GM23338 (cell line): ENCODE measurements at regions not wholly inside any gene's neighbourhood (a gene's known extent, or its start where the extent isn't known, plus 50 kb on each side); places are given as distances from the start of the nearest gene placed in this dataset.
"Not testable (repeated sequence)": the region's sequence is repeated elsewhere in the genome, so short reads cannot be mapped to it uniquely, and the experiment has no call there.

Experiments
- ATAC-seq: fragments of 200-7000 bp; cut with Tn5 transposase; 3 replicates; pipeline ENCODE4 v1.9.1; 2020
- DNase-seq: peaks from one replicate; pipeline ENCODE4 v3.0.0-alpha.2; 2015; ENCODE audit warnings: low spot score
- H2AFZ ChIP-seq: fragments of 200-600 bp; sonication (generic); 2 replicates; pipeline ENCODE4 v1.8.0; 2016; ENCODE audit warnings: antibody characterized with exemption, mild to moderate bottlenecking, moderate library complexity
- H3F3A ChIP-seq: fragments of 200-600 bp; sonication (generic); replicated peaks from 2 replicates; pipeline ENCODE4 v1.8.0; 2017; ENCODE audit warnings: antibody characterized with exemption, mixed run types, low read depth
- H3K27ac ChIP-seq: fragments of 200-600 bp; sonication (generic); 2 replicates; pipeline ENCODE4 v1.6.1; 2016; ENCODE audit warnings: low read depth
- H3K27me3 ChIP-seq: fragments of 200-600 bp; sonication (generic); 2 replicates; pipeline ENCODE4 v1.8.0; 2016; ENCODE audit warnings: mild to moderate bottlenecking, mixed run types, moderate library complexity; ENCODE audit not compliant: insufficient read depth
- H3K36me3 ChIP-seq: fragments of 200-600 bp; sonication (generic); 2 replicates; pipeline ENCODE4 v1.8.0; 2016; ENCODE audit warnings: mild to moderate bottlenecking; ENCODE audit not compliant: insufficient read depth
- H3K4me1 ChIP-seq: fragments of 200-600 bp; sonication (generic); 2 replicates; pipeline ENCODE4 v1.8.0; 2016; ENCODE audit warnings: mild to moderate bottlenecking, moderate library complexity; ENCODE audit not compliant: insufficient read depth
- H3K4me2 ChIP-seq: fragments of 200-600 bp; sonication (generic); 2 replicates; pipeline ENCODE4 v1.7.1; 2017; ENCODE audit warnings: mixed run types
- H3K4me3 ChIP-seq: fragments of 200-600 bp; sonication (generic); 2 replicates; pipeline ENCODE4 v1.6.1; 2016; ENCODE audit warnings: mixed run types
- H3K79me2 ChIP-seq: fragments of 200-600 bp; sonication (generic); replicated peaks from 2 replicates; pipeline ENCODE4 v1.8.0; 2017; ENCODE audit warnings: mild to moderate bottlenecking; ENCODE audit not compliant: insufficient read depth
- H3K9me2 ChIP-seq: fragments of 200-600 bp; sonication (generic); 2 replicates; pipeline ENCODE4 v1.8.0; 2017; ENCODE audit not compliant: insufficient read depth
- H4K20me1 ChIP-seq: fragments of 200-600 bp; sonication (generic); replicated peaks from 2 replicates; pipeline ENCODE4 v1.8.0; 2017; ENCODE audit warnings: mild to moderate bottlenecking; ENCODE audit not compliant: insufficient read depth
- H3K27ac Mint-ChIP-seq: 2 replicates; pipeline ENCODE4 v1.8.0; 2020; ENCODE audit warnings: inconsistent platforms, mild to moderate bottlenecking, moderate library complexity, mixed read lengths
- H3K27me3 Mint-ChIP-seq: 3 replicates; pipeline ENCODE4 v1.8.0; 2022; ENCODE audit warnings: low read depth, mild to moderate bottlenecking, moderate library complexity, mixed read lengths, inconsistent platforms; ENCODE audit not compliant: insufficient read depth, poor library complexity
- H3K36me3 Mint-ChIP-seq: 3 replicates; pipeline ENCODE4 v1.8.0; 2021; ENCODE audit warnings: low read depth, mild to moderate bottlenecking, inconsistent platforms, moderate library complexity, mixed read lengths
- H3K4me1 Mint-ChIP-seq: 3 replicates; pipeline ENCODE4 v1.8.0; 2020; ENCODE audit warnings: mild to moderate bottlenecking, inconsistent platforms, mixed read lengths
- H3K4me3 Mint-ChIP-seq: 3 replicates; pipeline ENCODE4 v1.8.0; 2021; ENCODE audit warnings: moderate library complexity, mild to moderate bottlenecking, inconsistent platforms, mixed read lengths
- H3K9me3 Mint-ChIP-seq: 3 replicates; pipeline ENCODE4 v1.8.0; 2020; ENCODE audit warnings: moderate library complexity, mild to moderate bottlenecking, inconsistent platforms, mixed read lengths
- CREB1 ChIP-seq: fragments of 250-450 bp; sonication (Bioruptor Pico); IDR thresholded peaks from 2 replicates; pipeline ENCODE4 v1.5.0; 2020; ENCODE audit warnings: low read depth, mild to moderate bottlenecking, moderate library complexity
- EZH2 ChIP-seq: fragments of 200-600 bp; sonication (generic); IDR thresholded peaks from one replicate; pipeline ENCODE4 v1.8.0; 2017; ENCODE audit warnings: antibody characterized with exemption, mild to moderate bottlenecking, low read depth; ENCODE audit not compliant: unreplicated experiment
- EZH2phosphoT487 ChIP-seq: fragments of 200-600 bp; sonication (generic); IDR thresholded peaks from one replicate; pipeline ENCODE4 v1.8.1; 2018; ENCODE audit warnings: antibody characterized with exemption; ENCODE audit not compliant: unreplicated experiment
- NANOG ChIP-seq: IDR thresholded peaks from 2 replicates; pipeline ENCODE4 v1.6.1; 2016; ENCODE audit warnings: antibody characterized with exemption, borderline replicate concordance
- POLR2AphosphoS5 ChIP-seq: IDR thresholded peaks from 2 replicates; pipeline ENCODE4 v1.6.1; 2016; ENCODE audit warnings: antibody characterized with exemption, low read depth
- ZNF114 ChIP-seq: fragments of 250-450 bp; sonication (Bioruptor Pico); IDR thresholded peaks from 2 replicates; pipeline ENCODE4 v1.5.0; 2020; ENCODE audit warnings: mild to moderate bottlenecking, moderate library complexity
- ZNF331 ChIP-seq: fragments of 250-450 bp; sonication (Bioruptor Pico); IDR thresholded peaks from 2 replicates; pipeline ENCODE4 v1.5.0; 2020; ENCODE audit warnings: low read depth, mild to moderate bottlenecking, moderate library complexity
- TF ChIP-seq, protein P1 (sequence below): fragments of 250-450 bp; sonication (Bioruptor Pico); IDR thresholded peaks from 2 replicates; pipeline ENCODE4 v1.5.0; 2020; ENCODE audit warnings: mild to moderate bottlenecking, moderate library complexity
- TF ChIP-seq, protein P2 (sequence below), 2 experiments: fragments of 200-600 bp in 1 of 2; sonication (generic) in 1 of 2; conservative IDR thresholded peaks; 2 replicates each; pipeline versions ENCODE4 v1.5.1 to v1.6.1; 2016 to 2017; ENCODE audit warnings: antibody characterized with exemption in 2 of 2, low read depth in 2 of 2, mild to moderate bottlenecking in 2 of 2, moderate library complexity in 1 of 2
- TF ChIP-seq, protein P3 (sequence below): IDR thresholded peaks from one replicate; pipeline ENCODE4 v1.6.1; 2018; ENCODE audit warnings: antibody characterized with exemption; ENCODE audit not compliant: unreplicated experiment

DNA sequence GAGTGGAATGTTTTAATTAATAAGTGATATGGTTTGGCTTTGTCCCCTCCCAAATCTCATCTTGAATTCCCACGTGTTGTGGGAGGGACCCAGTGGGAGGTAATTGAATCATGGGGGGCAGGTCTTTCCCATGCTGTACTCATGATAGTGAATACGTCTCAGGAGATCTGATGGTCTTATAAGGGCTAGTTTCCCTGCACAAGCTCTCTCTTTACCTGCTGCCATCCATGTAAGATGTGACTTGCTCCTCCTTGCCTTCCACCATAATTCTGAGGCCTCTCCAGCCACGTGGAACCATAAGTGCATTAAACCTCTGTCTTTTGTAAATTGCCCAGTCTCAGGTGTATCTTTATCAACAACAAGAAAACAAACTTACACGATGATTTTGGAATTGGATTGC, 734.5 kb upstream of the BCHE start:
- not testable (repeated sequence) for H3K79me2 ChIP-seq, H3K36me3 ChIP-seq, DNase-seq, H2AFZ ChIP-seq, H3K4me3 Mint-ChIP-seq, H3K27me3 Mint-ChIP-seq, H3F3A ChIP-seq, H3K9me2 ChIP-seq, H3K36me3 Mint-ChIP-seq, H3K4me3 ChIP-seq, H3K4me1 Mint-ChIP-seq, ATAC-seq, H3K4me2 ChIP-seq, H4K20me1 ChIP-seq, H3K27ac ChIP-seq, H3K4me1 ChIP-seq, H3K27ac Mint-ChIP-seq, H3K27me3 ChIP-seq
- H3K9me3 Mint-ChIP-seq = peaks cover 11% of the 10 kb centered on the region

DNA sequence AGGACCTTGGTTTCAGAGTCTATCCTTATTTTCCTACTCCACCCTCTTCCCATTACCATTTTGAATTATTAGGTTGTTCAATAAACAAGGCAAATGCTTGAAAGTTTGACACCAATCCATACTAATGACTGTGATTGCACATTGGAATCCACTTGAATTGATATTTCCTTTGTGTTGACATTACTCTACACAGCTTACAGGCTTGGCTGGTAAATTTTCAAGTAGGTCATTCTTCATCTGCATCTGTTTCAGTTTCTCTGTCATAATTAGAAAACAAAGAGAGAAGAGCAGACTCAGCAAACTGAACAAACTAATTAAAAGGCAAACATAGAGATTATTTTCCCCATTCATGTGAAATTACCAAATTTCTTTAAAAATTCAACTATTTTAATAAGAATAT, 732.9 kb upstream of the BCHE start:
- Histone ChIP-seq H3K79me2 (no peaks in the 10 kb centered on the region), H3K4me1 (no peaks in the 10 kb centered on the region), H3K27me3 (no peaks in the 10 kb centered on the region), H3K36me3 (no peaks in the 10 kb centered on the region; the same call in 1 of the 2 replicates), H3K9me2 (no peaks in the 10 kb centered on the region), H3F3A (no peaks in the 10 kb centered on the region), H2AFZ (no peak overlapping the region), H4K20me1 (no peaks in the 10 kb centered on the region), H3K4me2 (no peak overlapping the region), H3K4me3 (no peak overlapping the region), H3K27ac (no peak overlapping the region)
- peaks cover 11% of the 10 kb centered on the region for H3K9me3 Mint-ChIP-seq
- no peak overlapping the region for H3K27ac Mint-ChIP-seq
- H3K27me3 Mint-ChIP-seq = no peaks in the 10 kb centered on the region
- DNase-seq (no peak), ATAC-seq (no peak)
- no peak overlapping the region for H3K4me3 Mint-ChIP-seq
- H3K4me1 Mint-ChIP-seq = no peaks in the 10 kb centered on the region
- H3K36me3 Mint-ChIP-seq = peaks cover 10% of the 10 kb centered on the region; the same call in 2 of the 3 replicates
- TF ChIP-seq CREB1 (no peak), ZNF331 (no peak), EZH2phosphoT487 (no peak), ZNF114 (CRISPR knock-in tag) (no peak), NANOG (no peak), POLR2AphosphoS5 (no peak), EZH2 (no peak)
- TF ChIP-seq, protein P1, sequence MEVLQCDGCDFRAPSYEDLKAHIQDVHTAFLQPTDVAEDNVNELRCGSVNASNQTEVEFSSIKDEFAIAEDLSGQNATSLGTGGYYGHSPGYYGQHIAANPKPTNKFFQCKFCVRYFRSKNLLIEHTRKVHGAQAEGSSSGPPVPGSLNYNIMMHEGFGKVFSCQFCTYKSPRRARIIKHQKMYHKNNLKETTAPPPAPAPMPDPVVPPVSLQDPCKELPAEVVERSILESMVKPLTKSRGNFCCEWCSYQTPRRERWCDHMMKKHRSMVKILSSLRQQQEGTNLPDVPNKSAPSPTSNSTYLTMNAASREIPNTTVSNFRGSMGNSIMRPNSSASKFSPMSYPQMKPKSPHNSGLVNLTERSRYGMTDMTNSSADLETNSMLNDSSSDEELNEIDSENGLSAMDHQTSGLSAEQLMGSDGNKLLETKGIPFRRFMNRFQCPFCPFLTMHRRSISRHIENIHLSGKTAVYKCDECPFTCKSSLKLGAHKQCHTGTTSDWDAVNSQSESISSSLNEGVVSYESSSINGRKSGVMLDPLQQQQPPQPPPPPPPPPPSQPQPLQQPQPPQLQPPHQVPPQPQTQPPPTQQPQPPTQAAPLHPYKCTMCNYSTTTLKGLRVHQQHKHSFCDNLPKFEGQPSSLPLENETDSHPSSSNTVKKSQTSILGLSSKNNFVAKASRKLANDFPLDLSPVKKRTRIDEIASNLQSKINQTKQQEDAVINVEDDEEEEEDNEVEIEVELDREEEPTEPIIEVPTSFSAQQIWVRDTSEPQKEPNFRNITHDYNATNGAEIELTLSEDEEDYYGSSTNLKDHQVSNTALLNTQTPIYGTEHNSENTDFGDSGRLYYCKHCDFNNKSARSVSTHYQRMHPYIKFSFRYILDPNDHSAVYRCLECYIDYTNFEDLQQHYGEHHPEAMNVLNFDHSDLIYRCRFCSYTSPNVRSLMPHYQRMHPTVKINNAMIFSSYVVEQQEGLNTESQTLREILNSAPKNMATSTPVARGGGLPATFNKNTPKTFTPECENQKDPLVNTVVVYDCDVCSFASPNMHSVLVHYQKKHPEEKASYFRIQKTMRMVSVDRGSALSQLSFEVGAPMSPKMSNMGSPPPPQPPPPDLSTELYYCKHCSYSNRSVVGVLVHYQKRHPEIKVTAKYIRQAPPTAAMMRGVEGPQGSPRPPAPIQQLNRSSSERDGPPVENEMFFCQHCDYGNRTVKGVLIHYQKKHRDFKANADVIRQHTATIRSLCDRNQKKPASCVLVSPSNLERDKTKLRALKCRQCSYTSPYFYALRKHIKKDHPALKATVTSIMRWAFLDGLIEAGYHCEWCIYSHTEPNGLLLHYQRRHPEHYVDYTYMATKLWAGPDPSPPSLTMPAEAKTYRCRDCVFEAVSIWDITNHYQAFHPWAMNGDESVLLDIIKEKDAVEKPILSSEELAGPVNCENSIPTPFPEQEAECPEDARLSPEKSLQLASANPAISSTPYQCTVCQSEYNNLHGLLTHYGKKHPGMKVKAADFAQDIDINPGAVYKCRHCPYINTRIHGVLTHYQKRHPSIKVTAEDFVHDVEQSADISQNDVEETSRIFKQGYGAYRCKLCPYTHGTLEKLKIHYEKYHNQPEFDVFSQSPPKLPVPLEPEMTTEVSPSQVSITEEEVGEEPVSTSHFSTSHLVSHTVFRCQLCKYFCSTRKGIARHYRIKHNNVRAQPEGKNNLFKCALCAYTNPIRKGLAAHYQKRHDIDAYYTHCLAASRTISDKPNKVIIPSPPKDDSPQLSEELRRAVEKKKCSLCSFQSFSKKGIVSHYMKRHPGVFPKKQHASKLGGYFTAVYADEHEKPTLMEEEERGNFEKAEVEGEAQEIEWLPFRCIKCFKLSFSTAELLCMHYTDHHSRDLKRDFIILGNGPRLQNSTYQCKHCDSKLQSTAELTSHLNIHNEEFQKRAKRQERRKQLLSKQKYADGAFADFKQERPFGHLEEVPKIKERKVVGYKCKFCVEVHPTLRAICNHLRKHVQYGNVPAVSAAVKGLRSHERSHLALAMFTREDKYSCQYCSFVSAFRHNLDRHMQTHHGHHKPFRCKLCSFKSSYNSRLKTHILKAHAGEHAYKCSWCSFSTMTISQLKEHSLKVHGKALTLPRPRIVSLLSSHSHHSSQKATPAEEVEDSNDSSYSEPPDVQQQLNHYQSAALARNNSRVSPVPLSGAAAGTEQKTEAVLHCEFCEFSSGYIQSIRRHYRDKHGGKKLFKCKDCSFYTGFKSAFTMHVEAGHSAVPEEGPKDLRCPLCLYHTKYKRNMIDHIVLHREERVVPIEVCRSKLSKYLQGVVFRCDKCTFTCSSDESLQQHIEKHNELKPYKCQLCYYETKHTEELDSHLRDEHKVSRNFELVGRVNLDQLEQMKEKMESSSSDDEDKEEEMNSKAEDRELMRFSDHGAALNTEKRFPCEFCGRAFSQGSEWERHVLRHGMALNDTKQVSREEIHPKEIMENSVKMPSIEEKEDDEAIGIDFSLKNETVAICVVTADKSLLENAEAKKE (CRISPR knock-in tag) = no peak
- TF ChIP-seq, protein P2, sequence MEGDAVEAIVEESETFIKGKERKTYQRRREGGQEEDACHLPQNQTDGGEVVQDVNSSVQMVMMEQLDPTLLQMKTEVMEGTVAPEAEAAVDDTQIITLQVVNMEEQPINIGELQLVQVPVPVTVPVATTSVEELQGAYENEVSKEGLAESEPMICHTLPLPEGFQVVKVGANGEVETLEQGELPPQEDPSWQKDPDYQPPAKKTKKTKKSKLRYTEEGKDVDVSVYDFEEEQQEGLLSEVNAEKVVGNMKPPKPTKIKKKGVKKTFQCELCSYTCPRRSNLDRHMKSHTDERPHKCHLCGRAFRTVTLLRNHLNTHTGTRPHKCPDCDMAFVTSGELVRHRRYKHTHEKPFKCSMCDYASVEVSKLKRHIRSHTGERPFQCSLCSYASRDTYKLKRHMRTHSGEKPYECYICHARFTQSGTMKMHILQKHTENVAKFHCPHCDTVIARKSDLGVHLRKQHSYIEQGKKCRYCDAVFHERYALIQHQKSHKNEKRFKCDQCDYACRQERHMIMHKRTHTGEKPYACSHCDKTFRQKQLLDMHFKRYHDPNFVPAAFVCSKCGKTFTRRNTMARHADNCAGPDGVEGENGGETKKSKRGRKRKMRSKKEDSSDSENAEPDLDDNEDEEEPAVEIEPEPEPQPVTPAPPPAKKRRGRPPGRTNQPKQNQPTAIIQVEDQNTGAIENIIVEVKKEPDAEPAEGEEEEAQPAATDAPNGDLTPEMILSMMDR (conservative IDR thresholded peaks at IDR 0.05; ENCODE audit: low read depth in 2 of 2) = no peak
- TF ChIP-seq, protein P3, sequence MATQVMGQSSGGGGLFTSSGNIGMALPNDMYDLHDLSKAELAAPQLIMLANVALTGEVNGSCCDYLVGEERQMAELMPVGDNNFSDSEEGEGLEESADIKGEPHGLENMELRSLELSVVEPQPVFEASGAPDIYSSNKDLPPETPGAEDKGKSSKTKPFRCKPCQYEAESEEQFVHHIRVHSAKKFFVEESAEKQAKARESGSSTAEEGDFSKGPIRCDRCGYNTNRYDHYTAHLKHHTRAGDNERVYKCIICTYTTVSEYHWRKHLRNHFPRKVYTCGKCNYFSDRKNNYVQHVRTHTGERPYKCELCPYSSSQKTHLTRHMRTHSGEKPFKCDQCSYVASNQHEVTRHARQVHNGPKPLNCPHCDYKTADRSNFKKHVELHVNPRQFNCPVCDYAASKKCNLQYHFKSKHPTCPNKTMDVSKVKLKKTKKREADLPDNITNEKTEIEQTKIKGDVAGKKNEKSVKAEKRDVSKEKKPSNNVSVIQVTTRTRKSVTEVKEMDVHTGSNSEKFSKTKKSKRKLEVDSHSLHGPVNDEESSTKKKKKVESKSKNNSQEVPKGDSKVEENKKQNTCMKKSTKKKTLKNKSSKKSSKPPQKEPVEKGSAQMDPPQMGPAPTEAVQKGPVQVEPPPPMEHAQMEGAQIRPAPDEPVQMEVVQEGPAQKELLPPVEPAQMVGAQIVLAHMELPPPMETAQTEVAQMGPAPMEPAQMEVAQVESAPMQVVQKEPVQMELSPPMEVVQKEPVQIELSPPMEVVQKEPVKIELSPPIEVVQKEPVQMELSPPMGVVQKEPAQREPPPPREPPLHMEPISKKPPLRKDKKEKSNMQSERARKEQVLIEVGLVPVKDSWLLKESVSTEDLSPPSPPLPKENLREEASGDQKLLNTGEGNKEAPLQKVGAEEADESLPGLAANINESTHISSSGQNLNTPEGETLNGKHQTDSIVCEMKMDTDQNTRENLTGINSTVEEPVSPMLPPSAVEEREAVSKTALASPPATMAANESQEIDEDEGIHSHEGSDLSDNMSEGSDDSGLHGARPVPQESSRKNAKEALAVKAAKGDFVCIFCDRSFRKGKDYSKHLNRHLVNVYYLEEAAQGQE = no peak
